Ishikawa (cell line): ENCODE measurements at regions not wholly inside any gene's neighbourhood (a gene's known extent, or its start where the extent isn't known, plus 50 kb on each side); places are given as distances from the start of the nearest gene placed in this dataset.

ENCODE experiments used
- CEBPB ChIP-seq: IDR thresholded peaks from 2 replicates; pipeline ENCODE4 v1.6.1; 2012
- EGR1 ChIP-seq: IDR thresholded peaks from 2 replicates; pipeline ENCODE4 v1.6.1; 2012
- EP300 ChIP-seq: IDR thresholded peaks from 2 replicates; pipeline ENCODE4 v1.6.1; 2012; ENCODE audit warnings: borderline replicate concordance
- FOXM1 ChIP-seq: IDR thresholded peaks from 2 replicates; pipeline ENCODE4 v1.6.1; 2012; ENCODE audit warnings: low read depth, borderline replicate concordance
- RAD21 ChIP-seq: IDR thresholded peaks from 2 replicates; pipeline ENCODE4 v1.6.1; 2012; ENCODE audit warnings: low read depth
- TAF1 ChIP-seq: IDR thresholded peaks from 2 replicates; pipeline ENCODE4 v1.6.1; 2012; ENCODE audit warnings: low read depth, mild to moderate bottlenecking
- TCF12 ChIP-seq: IDR thresholded peaks from 2 replicates; pipeline ENCODE4 v1.6.1; 2012; ENCODE audit warnings: low read depth
- YY1 ChIP-seq: IDR thresholded peaks from 2 replicates; pipeline ENCODE4 v1.6.1; 2012; ENCODE audit warnings: low read depth
- TF ChIP-seq, protein P1 (sequence below): IDR thresholded peaks from 2 replicates; pipeline ENCODE4 v1.6.1; 2012; ENCODE audit warnings: low read depth, mild to moderate bottlenecking

DNA sequence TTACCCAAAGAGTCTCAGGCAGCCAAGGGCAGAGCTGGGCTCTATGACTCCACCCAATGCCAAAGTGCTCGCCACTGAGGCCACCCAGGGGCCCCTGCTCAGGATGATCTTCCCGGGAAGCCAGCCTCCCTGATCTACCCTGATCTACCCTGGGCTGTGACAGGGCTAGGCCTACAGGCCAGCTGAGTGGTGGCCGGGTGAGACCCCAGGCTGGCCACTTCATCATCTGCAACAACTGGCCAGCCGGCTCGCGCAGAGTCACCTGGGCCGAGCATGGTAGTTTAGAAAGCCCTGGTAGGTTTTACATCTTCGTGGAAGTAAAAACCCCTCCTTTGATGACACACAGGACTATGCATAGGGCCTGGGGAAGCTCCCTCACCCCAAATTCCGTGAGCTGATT is 276.3 kb downstream of the NDUFA10 start:
- TF ChIP-seq, protein P1, sequence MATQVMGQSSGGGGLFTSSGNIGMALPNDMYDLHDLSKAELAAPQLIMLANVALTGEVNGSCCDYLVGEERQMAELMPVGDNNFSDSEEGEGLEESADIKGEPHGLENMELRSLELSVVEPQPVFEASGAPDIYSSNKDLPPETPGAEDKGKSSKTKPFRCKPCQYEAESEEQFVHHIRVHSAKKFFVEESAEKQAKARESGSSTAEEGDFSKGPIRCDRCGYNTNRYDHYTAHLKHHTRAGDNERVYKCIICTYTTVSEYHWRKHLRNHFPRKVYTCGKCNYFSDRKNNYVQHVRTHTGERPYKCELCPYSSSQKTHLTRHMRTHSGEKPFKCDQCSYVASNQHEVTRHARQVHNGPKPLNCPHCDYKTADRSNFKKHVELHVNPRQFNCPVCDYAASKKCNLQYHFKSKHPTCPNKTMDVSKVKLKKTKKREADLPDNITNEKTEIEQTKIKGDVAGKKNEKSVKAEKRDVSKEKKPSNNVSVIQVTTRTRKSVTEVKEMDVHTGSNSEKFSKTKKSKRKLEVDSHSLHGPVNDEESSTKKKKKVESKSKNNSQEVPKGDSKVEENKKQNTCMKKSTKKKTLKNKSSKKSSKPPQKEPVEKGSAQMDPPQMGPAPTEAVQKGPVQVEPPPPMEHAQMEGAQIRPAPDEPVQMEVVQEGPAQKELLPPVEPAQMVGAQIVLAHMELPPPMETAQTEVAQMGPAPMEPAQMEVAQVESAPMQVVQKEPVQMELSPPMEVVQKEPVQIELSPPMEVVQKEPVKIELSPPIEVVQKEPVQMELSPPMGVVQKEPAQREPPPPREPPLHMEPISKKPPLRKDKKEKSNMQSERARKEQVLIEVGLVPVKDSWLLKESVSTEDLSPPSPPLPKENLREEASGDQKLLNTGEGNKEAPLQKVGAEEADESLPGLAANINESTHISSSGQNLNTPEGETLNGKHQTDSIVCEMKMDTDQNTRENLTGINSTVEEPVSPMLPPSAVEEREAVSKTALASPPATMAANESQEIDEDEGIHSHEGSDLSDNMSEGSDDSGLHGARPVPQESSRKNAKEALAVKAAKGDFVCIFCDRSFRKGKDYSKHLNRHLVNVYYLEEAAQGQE: no peak
- TF ChIP-seq TCF12 (no peak), EP300 (no peak), RAD21 (no peak), EGR1 (no peak), TAF1 (no peak), FOXM1 (no peak), YY1 (no peak), CEBPB (no peak)
